Fibroblast of skin of left quadriceps (primary cell): ENCODE measurements at regions not wholly inside any gene's neighbourhood (a gene's known extent, or its start where the extent isn't known, plus 50 kb on each side); places are given as distances from the start of the nearest gene placed in this dataset.
"Not testable (repeated sequence)": the region's sequence is repeated elsewhere in the genome, so short reads cannot be mapped to it uniquely, and the experiment has no call there.

ENCODE experiments used
- DNase-seq, 2 experiments: peaks; one replicate each; pipeline ENCODE4 v3.0.0-alpha.2; 2013; ENCODE audit warnings: low read depth in 2 of 2

- no peak for DNase-seq
These were observed 130.9 kb downstream of the RELL1 start for GRCh38 chr4:37555322-37555721.

GRCh38 chr4:37549866-37550265, 136.3 kb downstream of the RELL1 start:
- not testable (repeated sequence) for DNase-seq

DNA sequence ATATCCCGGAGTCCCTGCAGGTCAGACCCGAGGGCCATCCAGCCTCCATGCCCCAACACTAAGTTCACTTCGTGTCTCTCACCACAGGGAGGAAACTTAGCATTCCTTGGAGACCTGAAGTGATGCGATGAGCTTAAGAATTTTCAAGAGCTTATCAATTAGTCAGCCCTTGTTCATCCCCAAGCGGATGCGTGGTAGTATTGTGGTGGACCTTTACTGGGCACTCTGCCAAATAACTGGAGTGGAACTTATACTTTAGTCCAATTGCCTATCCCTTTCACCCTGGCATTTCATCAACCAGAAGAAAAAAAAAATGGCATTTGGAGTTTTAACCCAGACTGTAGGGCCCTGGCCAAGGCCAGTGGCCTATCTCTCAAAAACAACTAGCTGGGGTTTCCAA, 137.1 kb downstream of the RELL1 start:
- peak; percentile 23 to 37 for DNase-seq

GRCh38 chr4:37546586-37546985, 139.6 kb downstream of the RELL1 start:
- no peak for DNase-seq

GRCh38 chr4:37542706-37543105, 143.5 kb downstream of the RELL1 start:
- no peak for DNase-seq

- no peak for DNase-seq
These were observed 144.2 kb downstream of the RELL1 start for GRCh38 chr4:37541956-37542355.

DNA sequence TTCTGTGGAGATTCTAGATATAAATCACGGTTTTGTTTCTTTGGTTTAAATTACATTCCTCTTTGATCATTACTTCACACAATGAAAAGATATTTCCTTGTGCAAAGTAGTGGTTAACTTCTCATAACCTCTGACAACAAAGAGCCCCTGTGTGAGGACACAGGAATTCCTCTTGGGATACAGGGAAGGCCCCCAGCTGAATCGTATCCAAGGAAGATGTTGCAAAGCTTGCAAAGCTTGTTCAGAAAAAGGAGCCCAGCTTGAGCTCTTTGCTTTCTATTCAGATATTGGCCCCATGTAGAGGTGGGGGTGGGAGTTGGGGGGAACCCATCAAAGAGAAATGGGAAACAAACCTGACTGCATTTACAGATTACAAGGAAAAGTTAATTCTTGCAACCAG, 145.7 kb downstream of the RELL1 start:
- DNase-seq: no peak

- DNase-seq: no peak
These were observed 147.2 kb downstream of the RELL1 start for GRCh38 chr4:37538931-37539330.

GRCh38 chr4:37537484-37537883, 148.7 kb downstream of the RELL1 start:
- DNase-seq: no peak

DNA sequence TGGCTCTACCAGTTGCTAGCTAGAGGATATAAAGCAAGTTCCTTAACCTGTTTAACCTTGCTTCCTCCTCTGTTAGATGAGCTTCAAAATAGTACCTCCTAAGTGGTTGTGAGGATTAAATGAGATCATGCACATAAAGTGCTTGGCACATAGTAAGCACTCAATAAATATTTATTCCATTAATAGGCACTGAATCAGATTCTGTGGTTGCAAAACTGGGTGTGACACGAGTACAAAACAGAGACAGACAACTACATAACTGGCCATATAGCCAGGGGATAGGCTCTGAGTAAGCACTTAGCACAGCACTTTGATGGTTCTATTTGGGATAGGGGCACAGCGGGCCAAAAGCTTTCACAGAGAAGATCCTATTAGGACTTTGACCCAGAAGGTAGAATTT, 150.3 kb downstream of the RELL1 start:
- no peak for DNase-seq

- no peak for DNase-seq
These were observed 152.7 kb downstream of the RELL1 start for GRCh38 chr4:37533286-37534033.

DNA sequence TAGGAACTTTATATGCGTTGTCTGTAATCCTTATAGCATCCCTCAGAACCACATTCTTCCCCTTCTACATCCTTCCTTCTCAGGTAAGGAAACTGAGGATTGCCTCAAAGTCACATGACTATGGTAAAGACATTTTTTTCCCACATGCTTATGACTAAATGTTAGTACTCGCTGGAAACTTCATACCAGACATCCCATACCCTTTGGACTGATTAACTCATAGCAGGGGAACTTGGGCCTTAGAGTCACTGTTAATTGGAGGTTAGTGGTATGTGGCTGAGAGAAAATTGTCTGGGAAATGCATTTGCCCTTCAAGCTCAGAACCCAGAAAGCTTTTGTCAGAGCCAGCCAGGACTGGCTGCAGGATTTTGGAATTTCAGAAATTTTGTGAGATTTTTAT, 155.0 kb downstream of the RELL1 start:
- no peak for DNase-seq

- no peak for DNase-seq
These were observed 155.7 kb downstream of the RELL1 start for GRCh38 chr4:37530451-37530850.

DNA sequence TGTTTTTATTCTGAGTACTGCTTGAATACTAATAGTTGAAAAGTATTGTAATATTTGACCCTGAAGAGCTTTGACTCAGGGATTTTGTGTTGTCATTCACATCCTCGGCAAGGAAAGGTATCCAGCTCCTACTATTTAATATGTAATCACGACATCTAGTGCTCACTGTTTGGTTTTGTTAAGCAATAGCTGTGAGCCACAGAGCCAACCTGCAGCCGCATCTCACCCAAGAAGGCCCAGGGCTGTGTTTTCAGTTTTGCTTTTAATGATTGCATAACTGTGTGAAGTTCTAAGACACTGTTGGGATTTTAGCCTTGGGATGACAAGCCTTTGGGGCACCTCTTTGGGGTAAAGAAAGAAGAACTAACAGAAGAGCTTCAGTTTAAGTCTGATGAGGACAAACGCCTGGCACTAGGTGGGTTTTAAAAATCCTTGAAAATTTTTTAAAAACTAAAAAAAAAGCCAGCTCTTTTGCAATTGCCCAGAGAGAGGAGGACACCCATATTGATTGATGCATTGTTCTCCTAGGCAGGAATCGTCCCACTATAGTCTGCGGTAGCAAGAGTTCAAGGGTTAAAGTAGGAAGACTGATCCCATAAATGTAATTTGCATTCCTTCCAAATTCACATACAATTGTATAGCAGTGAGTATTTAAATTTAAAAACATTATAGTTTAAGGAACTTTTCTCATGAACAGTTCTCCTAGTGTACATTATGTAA, 157.8 kb downstream of the RELL1 start:
- no peak for DNase-seq

DNA sequence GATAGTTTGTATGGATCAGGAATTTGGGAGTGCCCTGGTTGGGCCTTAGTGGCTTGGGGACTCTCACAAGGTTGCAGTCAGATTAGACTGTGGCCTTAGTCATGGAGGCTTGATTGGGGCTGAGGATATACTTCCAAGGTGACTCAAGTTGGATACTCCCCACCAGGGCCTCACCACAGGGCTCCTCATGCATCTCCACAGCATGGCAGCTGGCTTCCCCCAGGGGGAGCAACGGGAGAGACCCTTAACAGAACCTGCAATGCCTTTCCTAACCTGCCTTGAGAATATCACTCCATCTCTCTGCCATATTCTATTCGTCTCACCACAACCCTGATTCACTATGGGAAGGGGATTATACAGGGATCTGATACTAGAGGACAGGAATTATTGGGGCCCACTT, 161.9 kb downstream of the RELL1 start:
- DNase-seq: no peak

GRCh38 chr4:37522996-37523395, 163.2 kb downstream of the RELL1 start:
- DNase-seq: no peak

GRCh38 chr4:37517326-37517725, 168.8 kb downstream of the RELL1 start:
- no peak for DNase-seq

- peak in 1 of 2 experiments; percentile 16 for DNase-seq
These were observed 170.0 kb downstream of the RELL1 start for GRCh38 chr4:37516057-37516775.

DNA sequence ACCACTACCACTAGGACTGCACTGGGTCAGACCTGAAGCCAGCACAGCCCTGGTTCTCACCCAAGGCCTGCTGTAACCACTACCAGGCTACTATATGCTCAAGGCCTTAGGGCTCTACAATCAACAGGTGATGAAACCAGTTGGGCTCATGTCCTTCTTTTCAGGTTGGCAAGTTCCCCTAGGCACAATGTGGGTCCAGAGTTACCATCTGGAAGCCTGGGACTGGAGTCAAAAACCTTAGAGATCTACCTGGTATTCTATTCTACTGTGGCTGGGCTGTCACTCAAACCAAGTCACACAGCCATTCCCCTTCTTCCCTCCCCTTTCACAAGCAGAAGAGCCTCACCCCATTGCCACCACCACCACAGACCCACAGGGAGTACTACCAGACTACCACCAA, 175.6 kb downstream of the RELL1 start:
- no peak for DNase-seq

DNA sequence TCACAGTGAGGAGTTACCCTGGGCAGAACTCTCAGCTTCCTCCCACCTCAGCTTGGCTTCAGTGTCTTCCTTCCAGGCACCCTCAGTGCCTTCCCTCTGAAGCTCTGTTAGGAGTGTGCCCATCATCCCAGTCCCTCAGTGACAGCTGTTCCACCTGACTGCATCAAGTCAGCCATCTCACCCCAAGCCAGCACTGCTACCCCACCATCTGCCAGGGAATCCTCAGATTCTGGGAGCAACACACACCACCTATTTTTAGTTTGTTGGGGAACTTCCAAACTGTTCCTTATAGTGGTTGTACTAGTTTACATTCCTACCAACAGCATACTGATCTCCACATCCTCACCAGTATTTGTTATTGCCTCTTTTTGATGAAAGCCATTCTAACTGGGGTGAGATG, 182.9 kb downstream of the RELL1 start:
- no peak for DNase-seq

DNA sequence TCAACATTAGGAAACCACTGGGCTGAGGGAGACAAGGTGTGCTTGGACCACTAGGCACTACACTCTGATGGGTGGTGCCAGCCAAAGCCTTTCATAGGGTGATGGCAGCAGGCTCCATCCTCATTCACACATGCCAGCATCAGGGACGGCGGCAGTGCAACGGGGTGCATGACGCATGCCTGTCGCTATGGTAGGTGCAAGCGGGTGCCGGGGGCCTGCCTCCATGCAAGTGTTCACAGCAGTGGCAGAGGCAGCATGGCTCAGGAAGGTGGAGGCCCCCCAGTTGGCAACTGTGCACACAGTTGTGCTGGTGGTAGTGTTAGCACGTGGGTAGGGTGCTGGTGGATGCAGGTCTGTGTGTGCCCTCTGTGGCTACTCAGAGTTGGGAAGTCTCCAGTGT, 184.1 kb downstream of the RELL1 start:
- DNase-seq: no peak
